Natural killer cell (primary cell): ENCODE measurements at regions not wholly inside any gene's neighbourhood (a gene's known extent, or its start where the extent isn't known, plus 50 kb on each side); places are given as distances from the start of the nearest gene placed in this dataset.

Experiments
- ATAC-seq, 3 donors: fragments of 150-1000 bp in 2 of 3; fragments of 200-7000 bp in 1 of 3; cut with Tn5 transposase; 1 replicate in 1 of 3; 2 replicates in 2 of 3; pipeline ENCODE4 v1.10.0; 2021; ENCODE audit warnings: mild to moderate bottlenecking in 2 of 3, moderate library complexity in 2 of 3
- DNase-seq, 2 donors: peaks; one replicate each; pipeline versions ENCODE4 v3.0.0 to v3.0.0-alpha.2; 2013 to 2021; ENCODE audit warnings: mixed read lengths in 1 of 2
- H3K27ac ChIP-seq: one replicate; pipeline ENCODE4 v1.5.1; 2013; ENCODE audit warnings: mild to moderate bottlenecking, low read length
- H3K27me3 ChIP-seq: one replicate; pipeline ENCODE4 v1.6.1; 2013; ENCODE audit warnings: low read length; ENCODE audit not compliant: control insufficient read depth, insufficient read depth
- H3K36me3 ChIP-seq: one replicate; pipeline ENCODE4 v1.6.1; 2013; ENCODE audit warnings: low read length; ENCODE audit not compliant: control insufficient read depth, insufficient read depth
- H3K4me1 ChIP-seq: one replicate; pipeline ENCODE4 v1.6.1; 2013; ENCODE audit warnings: low read length; ENCODE audit not compliant: control insufficient read depth, insufficient read depth
- H3K4me3 ChIP-seq: one replicate; pipeline ENCODE4 v1.5.1; 2013; ENCODE audit warnings: low read length
- H3K9me3 ChIP-seq: one replicate; pipeline ENCODE4 v1.6.1; 2013; ENCODE audit warnings: low read length; ENCODE audit not compliant: control insufficient read depth, insufficient read depth
- H3K27ac Mint-ChIP-seq, 2 donors: one replicate each; pipeline ENCODE4 v1.8.0; 2022; ENCODE audit warnings: mild to moderate bottlenecking in 2 of 2, mixed read lengths in 2 of 2, moderate library complexity in 1 of 2
- H3K27me3 Mint-ChIP-seq, 2 donors: one replicate each; pipeline ENCODE4 v1.8.0; 2022; ENCODE audit warnings: low read depth in 2 of 2, mixed read lengths in 2 of 2
- H3K36me3 Mint-ChIP-seq: one replicate; pipeline ENCODE4 v1.8.0; 2022; ENCODE audit warnings: mixed read lengths
- H3K4me1 Mint-ChIP-seq, 2 donors: one replicate each; pipeline ENCODE4 v1.8.0; 2022; ENCODE audit warnings: mixed read lengths in 2 of 2
- H3K4me3 Mint-ChIP-seq: one replicate; pipeline ENCODE4 v1.8.0; 2022; ENCODE audit warnings: mild to moderate bottlenecking, moderate library complexity, mixed read lengths
- H3K9me3 Mint-ChIP-seq, 2 donors: one replicate each; pipeline ENCODE4 v1.8.0; 2022; ENCODE audit warnings: mixed read lengths in 2 of 2
- WGBS: methylation state at CpG from one replicate; pipeline ENCODE4 v1.1.7; 2013; ENCODE audit warnings: missing lambda C conversion rate; ENCODE audit not compliant: insufficient coverage; 5-methylcytosine and 5-hydroxymethylcytosine counted together
- intact Hi-C: fragments of 100-400 bp; cut with micrococcal nuclease; formaldehyde crosslinking; loops from one replicate; pipeline ENCODE4 v1.14.2; 2022
- TF ChIP-seq, protein P1 (sequence below): fragments of 200-600 bp; IDR thresholded peaks from one replicate; pipeline ENCODE4 v1.8.0; 2022; ENCODE audit warnings: antibody characterized with exemption

DNA sequence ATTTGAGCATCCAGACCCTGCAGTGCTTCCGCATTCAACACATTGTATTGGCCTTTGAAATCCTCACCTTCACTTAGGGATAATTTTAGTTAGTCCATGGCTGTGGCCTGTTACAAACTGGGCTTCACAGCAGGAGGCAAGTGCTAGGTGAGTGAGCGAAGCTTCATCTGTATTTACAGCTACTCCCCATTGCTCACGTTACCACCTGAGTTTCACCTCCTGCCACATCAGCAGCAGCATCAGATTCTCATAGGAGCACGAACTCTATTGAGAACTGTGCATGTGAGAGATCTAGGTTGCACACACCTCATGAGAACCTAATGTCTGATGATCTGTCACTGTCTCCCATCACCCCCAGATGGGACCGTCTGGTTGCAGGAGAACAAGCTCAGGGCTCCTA lies 222.1 kb upstream of the NR2F2 start:
- H3K36me3 Mint-ChIP-seq, result no peaks in the 10 kb centered on the region
- H3K27ac Mint-ChIP-seq, result no peak overlapping the region
- no peak overlapping the region for H3K4me3 Mint-ChIP-seq
- Histone ChIP-seq H3K36me3 (no peaks in the 10 kb centered on the region), H3K9me3 (no peaks in the 10 kb centered on the region), H3K4me3 (no peak overlapping the region), H3K27me3 (no peaks in the 10 kb centered on the region), H3K4me1 (no peaks in the 10 kb centered on the region), H3K27ac (no peak overlapping the region)
- DNase-seq, result no peak
- no peak for ATAC-seq
- intact Hi-C loops, result no loop called here
- WGBS, result 80% methylated on average over 4 of the region's 5 CpGs
- peaks cover 14 to 37% of the 10 kb centered on the region in 2 donors for H3K27me3 Mint-ChIP-seq
- no peaks in the 10 kb centered on the region for H3K9me3 Mint-ChIP-seq
- TF ChIP-seq, protein P1, sequence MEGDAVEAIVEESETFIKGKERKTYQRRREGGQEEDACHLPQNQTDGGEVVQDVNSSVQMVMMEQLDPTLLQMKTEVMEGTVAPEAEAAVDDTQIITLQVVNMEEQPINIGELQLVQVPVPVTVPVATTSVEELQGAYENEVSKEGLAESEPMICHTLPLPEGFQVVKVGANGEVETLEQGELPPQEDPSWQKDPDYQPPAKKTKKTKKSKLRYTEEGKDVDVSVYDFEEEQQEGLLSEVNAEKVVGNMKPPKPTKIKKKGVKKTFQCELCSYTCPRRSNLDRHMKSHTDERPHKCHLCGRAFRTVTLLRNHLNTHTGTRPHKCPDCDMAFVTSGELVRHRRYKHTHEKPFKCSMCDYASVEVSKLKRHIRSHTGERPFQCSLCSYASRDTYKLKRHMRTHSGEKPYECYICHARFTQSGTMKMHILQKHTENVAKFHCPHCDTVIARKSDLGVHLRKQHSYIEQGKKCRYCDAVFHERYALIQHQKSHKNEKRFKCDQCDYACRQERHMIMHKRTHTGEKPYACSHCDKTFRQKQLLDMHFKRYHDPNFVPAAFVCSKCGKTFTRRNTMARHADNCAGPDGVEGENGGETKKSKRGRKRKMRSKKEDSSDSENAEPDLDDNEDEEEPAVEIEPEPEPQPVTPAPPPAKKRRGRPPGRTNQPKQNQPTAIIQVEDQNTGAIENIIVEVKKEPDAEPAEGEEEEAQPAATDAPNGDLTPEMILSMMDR, result no peak
- H3K4me1 Mint-ChIP-seq, result no peaks in the 10 kb centered on the region

DNA sequence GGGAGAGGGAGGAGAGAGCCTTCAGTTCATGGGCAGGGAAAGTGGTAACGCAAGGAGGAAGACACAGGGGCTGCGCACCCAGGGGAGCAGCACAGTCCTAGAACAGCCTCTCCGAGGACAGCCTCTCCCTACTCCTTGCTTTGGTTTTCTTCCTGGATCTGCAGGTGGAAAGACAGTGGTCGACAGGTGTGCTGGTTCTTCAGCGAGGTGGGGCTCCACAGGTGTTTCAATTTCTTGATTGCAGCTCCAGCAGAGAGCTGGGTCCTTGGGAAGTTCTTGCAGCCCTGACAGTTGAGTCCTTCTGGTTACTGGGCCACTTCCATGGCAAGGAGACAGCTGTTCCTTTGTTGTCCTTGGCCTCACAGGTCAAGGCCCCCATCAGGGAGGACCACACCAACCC lies 220.7 kb upstream of the NR2F2 start:
- no peak overlapping the region for H3K4me3 ChIP-seq
- Mint-ChIP-seq H3K4me3 (no peak overlapping the region), H3K36me3 (no peaks in the 10 kb centered on the region), H3K27ac (no peak overlapping the region), H3K27me3 (peaks cover 21 to 49% of the 10 kb centered on the region in 2 donors), H3K9me3 (no peaks in the 10 kb centered on the region), H3K4me1 (no peaks in the 10 kb centered on the region)
- no peaks in the 10 kb centered on the region for H3K27me3 ChIP-seq
- H3K27ac ChIP-seq, result no peak overlapping the region
- WGBS, result 90% methylated on average over 5 of the region's 5 CpGs
- H3K4me1 ChIP-seq, result no peaks in the 10 kb centered on the region
- TF ChIP-seq, protein P1, result no peak
- ATAC-seq (no peak), DNase-seq (no peak)
- H3K9me3 ChIP-seq, result no peaks in the 10 kb centered on the region
- H3K36me3 ChIP-seq, result no peaks in the 10 kb centered on the region
- intact Hi-C loops, result no loop called here

DNA sequence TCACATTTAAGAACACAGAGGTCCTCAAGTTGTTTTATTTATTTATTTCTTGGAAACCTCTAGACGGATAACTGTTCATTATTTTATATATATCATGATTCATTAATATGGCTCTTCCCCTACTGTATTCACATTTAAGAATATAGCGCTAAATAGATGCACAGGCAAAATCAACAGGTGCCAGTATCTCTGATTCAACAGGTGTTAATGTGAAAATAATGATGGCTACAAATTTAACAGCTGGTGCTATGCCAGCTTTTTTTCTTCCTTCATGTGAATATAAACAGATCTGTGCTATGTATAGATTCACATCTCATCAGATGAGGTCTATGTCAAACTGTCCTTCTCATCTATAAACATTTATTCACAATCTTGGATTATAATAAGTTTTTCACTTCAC lies 218.5 kb upstream of the NR2F2 start:
- 100% methylated on average over 1 of the region's 2 CpGs for WGBS
- Mint-ChIP-seq H3K9me3 (no peaks in the 10 kb centered on the region), H3K36me3 (no peaks in the 10 kb centered on the region), H3K4me1 (no peaks in the 10 kb centered on the region), H3K27me3 (peaks cover 25 to 63% of the 10 kb centered on the region in 2 donors), H3K4me3 (no peak overlapping the region), H3K27ac (no peak overlapping the region)
- H3K27me3 ChIP-seq, result no peaks in the 10 kb centered on the region
- TF ChIP-seq, protein P1, result no peak
- no peaks in the 10 kb centered on the region for H3K4me1 ChIP-seq
- H3K4me3 ChIP-seq, result no peak overlapping the region
- H3K36me3 ChIP-seq, result no peaks in the 10 kb centered on the region
- H3K27ac ChIP-seq, result no peak overlapping the region
- no peak for DNase-seq
- intact Hi-C loops, result no loop called here
- ATAC-seq, result no peak
- H3K9me3 ChIP-seq, result no peaks in the 10 kb centered on the region

DNA sequence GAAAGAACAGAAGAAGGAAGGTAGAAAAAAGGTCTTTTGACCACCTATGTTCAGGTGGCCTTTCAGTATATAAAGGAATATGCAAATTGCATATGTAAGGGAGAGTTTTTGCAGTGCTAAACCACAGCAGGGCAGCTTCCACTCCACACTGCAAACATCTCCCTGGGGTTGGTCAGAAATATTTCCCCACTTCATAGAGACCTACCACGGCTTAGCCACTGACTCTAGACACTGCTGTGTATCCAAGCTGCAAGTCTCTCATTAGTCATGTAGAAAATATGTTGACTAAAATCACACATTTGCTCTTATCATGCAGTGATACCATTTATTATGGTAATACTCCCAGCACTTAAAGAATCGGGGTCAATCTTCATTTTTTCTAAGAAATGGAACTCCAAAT lies 214.9 kb upstream of the NR2F2 start:
- Mint-ChIP-seq H3K4me1 (no peaks in the 10 kb centered on the region), H3K27ac (no peak overlapping the region), H3K27me3 (peaks cover 29 to 68% of the 10 kb centered on the region in 2 donors), H3K9me3 (no peaks in the 10 kb centered on the region), H3K4me3 (no peak overlapping the region), H3K36me3 (no peaks in the 10 kb centered on the region)
- 67% methylated on average over 2 of the region's 2 CpGs for WGBS
- no peaks in the 10 kb centered on the region for H3K27me3 ChIP-seq
- no peaks in the 10 kb centered on the region for H3K4me1 ChIP-seq
- H3K36me3 ChIP-seq, result no peaks in the 10 kb centered on the region
- no peaks in the 10 kb centered on the region for H3K9me3 ChIP-seq
- no peak for ATAC-seq
- TF ChIP-seq, protein P1, result no peak
- DNase-seq, result no peak
- intact Hi-C loops, result no loop called here
- no peak overlapping the region for H3K27ac ChIP-seq
- no peak overlapping the region for H3K4me3 ChIP-seq
